ENCODE measurements at regions not wholly inside any gene's neighbourhood (a gene's known extent, or its start where the extent isn't known, plus 50 kb on each side); places are given as distances from the start of the nearest gene placed in this dataset.

- TF ChIP-seq CTCF (IDR thresholded peaks at IDR 0.05; ENCODE audit: low read depth, low read length, missing input control) (no peak), YY1 (IDR thresholded peaks at IDR 0.05) (peak; percentile 33), RAD21 (IDR thresholded peaks at IDR 0.05) (no peak), SP1 (IDR thresholded peaks at IDR 0.05) (no peak), EGR1 (IDR thresholded peaks at IDR 0.05; ENCODE audit: low read depth in 2 of 2) (no peak), TAF1 (conservative IDR thresholded peaks at IDR 0.05) (peak; percentile 41), NR2F2 (IDR thresholded peaks at IDR 0.05) (peak; percentile 12), JUND (IDR thresholded peaks at IDR 0.05) (no peak), GABPA (IDR thresholded peaks at IDR 0.05 in 1 of 2, conservative IDR thresholded peaks at IDR 0.05 in 1 of 2) (no peak)
- TF ChIP-seq, protein P1, sequence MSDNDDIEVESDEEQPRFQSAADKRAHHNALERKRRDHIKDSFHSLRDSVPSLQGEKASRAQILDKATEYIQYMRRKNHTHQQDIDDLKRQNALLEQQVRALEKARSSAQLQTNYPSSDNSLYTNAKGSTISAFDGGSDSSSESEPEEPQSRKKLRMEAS (IDR thresholded peaks at IDR 0.05): no peak
- TF ChIP-seq, protein P2, sequence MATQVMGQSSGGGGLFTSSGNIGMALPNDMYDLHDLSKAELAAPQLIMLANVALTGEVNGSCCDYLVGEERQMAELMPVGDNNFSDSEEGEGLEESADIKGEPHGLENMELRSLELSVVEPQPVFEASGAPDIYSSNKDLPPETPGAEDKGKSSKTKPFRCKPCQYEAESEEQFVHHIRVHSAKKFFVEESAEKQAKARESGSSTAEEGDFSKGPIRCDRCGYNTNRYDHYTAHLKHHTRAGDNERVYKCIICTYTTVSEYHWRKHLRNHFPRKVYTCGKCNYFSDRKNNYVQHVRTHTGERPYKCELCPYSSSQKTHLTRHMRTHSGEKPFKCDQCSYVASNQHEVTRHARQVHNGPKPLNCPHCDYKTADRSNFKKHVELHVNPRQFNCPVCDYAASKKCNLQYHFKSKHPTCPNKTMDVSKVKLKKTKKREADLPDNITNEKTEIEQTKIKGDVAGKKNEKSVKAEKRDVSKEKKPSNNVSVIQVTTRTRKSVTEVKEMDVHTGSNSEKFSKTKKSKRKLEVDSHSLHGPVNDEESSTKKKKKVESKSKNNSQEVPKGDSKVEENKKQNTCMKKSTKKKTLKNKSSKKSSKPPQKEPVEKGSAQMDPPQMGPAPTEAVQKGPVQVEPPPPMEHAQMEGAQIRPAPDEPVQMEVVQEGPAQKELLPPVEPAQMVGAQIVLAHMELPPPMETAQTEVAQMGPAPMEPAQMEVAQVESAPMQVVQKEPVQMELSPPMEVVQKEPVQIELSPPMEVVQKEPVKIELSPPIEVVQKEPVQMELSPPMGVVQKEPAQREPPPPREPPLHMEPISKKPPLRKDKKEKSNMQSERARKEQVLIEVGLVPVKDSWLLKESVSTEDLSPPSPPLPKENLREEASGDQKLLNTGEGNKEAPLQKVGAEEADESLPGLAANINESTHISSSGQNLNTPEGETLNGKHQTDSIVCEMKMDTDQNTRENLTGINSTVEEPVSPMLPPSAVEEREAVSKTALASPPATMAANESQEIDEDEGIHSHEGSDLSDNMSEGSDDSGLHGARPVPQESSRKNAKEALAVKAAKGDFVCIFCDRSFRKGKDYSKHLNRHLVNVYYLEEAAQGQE (IDR thresholded peaks at IDR 0.05): no peak
Observed at GRCh38 chr3:87088993-87089841, 98.3 kb upstream of the VGLL3 start.
